ENCODE measurements at regions not wholly inside any gene's neighbourhood (a gene's known extent, or its start where the extent isn't known, plus 50 kb on each side); places are given as distances from the start of the nearest gene placed in this dataset.

- TF ChIP-seq CTCF (conservative IDR thresholded peaks at IDR 0.05; ENCODE audit: low read depth, low read length) (no peak), EZH2 (IDR thresholded peaks at IDR 0.05; ENCODE audit: borderline replicate concordance, low read depth, low read length, poor library complexity, severe bottlenecking) (no peak)
These were observed 51.2 kb upstream of the FSTL4 start for GRCh38 chr5:133663397-133664054.
